ENCODE measurements at regions not wholly inside any gene's neighbourhood (a gene's known extent, or its start where the extent isn't known, plus 50 kb on each side); places are given as distances from the start of the nearest gene placed in this dataset.
"Not testable (repeated sequence)": the region's sequence is repeated elsewhere in the genome, so short reads cannot be mapped to it uniquely, and the experiment has no call there.

DNA sequence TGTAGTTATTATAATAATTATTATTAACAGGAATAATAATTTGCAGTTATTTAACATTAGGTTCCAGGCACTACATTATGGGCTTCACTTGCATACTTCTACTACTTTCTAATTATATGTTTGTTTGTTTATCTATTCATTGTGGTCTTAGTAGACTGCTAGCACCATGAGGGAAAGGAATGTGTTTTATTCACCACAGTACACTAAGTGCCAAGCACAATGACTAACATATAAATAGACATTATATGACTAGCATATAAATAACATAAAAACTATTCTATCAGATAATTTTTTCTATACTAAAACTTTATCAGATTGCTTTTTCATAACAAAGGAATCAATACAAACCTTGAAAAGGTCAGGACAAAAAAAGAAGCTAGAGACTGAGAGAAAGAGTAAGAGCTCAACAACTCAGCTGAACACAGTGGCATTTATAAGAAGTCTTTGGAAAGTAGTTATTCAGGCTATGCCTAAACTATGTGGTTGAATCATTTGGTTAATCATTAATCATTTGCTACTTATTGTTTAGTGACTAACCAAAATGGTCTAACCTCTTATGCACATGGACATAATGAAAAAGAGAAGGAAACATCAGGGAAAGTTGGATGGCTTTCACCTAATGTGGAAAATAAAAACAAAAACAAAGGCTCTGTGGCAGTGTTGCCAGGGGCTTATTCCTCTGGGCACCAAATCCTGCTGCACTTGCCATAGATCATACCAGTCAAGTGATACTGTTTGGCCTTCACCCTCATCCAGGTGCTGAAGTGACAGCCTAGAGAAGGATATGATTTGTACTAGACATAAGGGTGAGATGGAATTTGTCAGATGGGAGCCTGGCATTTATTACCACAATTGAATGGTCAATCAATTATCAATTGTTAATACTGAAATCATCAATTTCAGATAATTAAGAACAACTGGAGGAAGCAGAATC is 174.9 kb downstream of the ETAA1 start:
- DNase-seq (ENCODE audit: low read depth) = no peak

DNA sequence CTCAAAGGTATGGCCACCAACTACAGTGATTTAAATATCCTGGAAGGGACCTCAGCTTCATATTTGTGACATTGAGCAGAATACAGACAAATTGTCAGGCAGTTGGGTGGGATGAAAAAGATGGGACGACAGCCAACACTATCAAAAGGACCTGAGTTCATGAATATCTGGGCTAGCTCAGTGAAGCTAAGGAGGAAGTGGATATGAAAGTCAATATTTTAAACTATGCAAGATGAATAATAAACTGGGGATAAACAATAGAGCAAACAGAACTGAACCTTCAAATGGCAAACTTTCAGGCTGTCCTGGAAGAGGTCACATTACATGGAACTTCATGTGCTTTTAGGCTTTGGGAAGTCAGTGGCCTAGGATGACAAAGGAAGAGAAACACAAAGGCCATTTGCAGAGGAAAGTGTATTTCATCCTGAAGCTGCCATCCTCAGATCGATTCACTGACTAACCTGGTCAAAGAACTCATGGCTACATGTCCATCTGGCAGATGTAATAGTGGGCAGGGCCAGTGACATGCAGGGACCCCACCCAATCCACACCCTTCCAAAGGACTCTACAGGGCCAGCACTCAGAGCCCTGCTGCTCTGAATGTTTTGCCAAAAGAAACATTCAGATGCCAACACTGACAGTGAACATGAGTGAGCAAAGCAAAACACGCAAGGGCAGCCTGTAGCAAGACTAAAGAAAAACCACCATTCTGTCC is 175.7 kb downstream of the ETAA1 start:
- DNase-seq (ENCODE audit: low read depth) = peak; percentile 26

DNA sequence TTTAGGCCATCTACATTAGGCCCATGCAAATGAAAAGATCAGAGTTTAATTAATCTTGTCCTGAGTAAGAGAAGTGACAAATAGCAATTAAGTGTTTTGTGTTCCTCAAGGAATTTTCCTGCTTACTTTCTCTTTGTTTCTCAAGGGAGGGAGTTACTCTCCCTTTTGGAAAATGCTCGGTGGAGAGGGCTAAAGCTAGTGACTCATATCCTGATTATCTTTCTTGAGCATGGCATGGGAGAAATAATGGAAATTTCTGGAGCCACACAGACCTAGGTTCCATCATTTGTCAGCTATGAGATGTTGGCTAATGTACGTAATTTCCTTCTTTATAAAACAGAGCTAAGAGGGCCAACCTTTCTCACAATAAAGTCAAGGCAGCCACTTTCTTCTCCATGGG is 177.1 kb downstream of the ETAA1 start:
- DNase-seq (ENCODE audit: low read depth) = no peak

DNA sequence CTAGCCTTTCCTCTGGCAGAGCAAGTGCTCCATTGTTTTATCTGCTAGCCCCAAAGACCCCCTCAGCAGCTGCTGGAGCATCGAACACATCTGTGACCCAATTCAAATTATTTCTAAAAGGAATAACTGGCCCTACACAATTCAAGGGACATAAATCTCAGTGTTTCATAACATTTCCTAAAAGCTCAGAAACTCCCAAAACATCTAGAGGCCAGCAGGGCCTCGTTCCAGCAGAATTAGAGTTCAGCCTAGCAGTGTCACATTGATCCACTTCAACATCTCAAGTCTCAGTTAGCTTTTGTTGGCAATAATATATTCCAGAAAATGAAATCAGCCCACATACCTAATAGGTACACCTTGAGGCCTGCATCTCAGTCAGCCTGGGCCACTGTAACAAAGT is 179.1 kb downstream of the ETAA1 start:
- DNase-seq (ENCODE audit: low read depth) = no peak

DNA sequence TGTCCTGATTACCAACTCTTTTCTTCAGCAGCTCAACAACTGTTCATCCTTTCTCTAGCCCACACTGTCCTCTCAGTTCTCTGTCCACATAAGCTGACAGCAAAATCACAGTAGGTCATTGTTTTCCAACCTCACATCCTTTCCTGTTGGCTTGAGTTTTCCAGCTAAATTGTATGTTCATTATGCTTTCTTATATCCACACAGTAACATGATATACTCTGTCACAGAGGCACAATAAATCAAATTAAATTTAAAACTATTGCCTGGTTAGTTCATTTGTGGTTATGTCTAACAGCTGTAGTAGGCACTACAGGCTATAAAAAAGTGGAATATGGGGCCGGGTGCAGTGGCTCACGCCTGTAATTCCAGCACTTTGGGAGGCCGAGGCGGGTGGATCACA is 179.9 kb downstream of the ETAA1 start:
- no peak for DNase-seq (ENCODE audit: low read depth)

DNA sequence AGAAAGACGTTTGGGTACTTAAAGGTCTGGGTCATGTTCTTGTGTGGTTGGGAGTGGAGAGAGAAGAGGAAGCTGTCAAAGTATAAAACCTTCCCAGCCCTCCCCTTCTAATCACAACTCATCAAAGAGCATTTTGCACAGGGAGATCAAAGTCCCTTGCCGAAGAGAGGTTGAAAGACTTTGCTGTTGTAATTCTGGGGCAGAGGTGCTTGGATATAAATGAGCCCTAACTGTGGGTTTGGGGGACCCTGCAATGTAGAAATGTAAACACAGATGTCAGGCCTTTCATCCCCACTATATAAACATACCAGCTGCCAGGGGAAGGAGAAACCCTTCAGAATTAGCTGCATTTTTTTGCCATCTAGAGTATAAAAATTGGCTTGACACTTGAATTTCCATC is 182.1 kb downstream of the ETAA1 start:
- DNase-seq (ENCODE audit: low read depth) = no peak

DNA sequence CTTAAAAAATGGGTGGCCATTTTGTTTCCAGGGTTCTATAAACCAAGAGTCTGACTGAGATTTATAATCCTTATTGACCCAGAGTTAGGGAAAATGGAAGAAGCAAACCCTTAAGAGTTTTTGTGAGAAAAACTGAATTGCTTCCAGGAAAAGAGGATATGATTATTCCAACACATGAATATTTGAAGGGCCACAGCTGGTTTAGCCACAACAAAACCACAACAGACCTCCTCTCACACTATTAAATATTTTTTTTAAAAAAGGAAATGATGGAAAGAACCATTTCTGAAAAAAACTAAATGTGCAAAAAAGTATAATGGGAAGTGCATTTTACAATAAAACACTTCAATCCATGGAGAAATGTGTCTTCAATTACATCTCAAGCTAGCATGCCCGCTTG is 182.7 kb downstream of the ETAA1 start:
- DNase-seq (ENCODE audit: low read depth) = no peak

DNA sequence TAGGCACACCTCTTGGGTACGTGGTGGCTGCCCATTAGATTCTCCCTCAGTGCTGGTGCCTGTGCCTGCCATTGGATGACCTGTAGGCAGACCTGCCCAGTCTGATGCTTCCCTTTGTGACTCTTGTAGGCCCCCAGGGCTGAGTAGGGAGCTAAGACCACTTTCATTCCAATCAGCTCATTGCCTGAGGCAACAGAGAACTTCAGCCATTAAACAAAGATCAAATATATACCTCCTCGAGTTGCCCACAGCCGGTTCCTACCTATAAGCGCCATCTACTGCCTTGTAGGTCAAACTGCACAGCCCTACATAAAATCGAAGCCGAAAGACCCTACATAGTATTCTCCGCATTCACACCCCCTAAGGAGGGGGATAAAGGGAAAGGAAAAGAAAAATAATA is 184.6 kb downstream of the ETAA1 start:
- DNase-seq (ENCODE audit: low read depth) = no peak

DNA sequence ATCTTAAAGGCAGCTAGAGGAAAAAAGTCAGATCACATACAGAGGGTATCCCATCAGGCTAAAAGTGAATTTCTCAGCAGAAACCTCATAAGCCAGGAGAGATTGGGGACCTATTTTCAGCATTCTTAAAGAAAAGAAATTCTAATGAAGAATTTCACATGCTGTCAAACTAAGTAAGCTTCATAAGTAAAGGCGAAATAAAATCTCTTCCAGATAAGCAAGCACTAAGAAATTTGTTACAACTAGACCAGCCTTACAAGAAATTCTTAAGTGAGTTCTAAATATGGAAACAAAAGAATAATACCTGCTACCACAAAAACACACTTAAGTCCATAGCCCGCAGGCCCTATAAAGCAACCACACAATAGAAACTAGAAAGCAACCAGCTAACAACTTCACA is 186.1 kb downstream of the ETAA1 start:
- DNase-seq (ENCODE audit: low read depth) = no peak

DNA sequence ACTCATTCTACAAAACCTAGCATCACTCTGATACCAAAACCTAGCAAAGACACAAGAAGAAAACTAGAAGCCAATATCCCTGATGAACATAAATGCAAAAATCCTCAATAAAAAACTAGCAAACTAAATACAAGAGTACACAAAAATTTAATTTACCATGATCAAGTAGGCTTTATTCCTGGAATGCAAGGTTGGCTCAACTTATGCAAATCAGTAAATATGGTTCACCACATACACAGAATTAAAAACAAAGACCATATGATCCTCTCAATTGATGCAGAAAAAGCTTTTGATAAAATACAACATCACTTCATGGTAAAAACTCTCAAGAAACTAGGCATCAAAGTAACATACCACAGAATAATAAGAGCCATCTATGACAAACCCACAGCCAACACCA is 188.3 kb downstream of the ETAA1 start:
- no peak for DNase-seq (ENCODE audit: low read depth)

DNA sequence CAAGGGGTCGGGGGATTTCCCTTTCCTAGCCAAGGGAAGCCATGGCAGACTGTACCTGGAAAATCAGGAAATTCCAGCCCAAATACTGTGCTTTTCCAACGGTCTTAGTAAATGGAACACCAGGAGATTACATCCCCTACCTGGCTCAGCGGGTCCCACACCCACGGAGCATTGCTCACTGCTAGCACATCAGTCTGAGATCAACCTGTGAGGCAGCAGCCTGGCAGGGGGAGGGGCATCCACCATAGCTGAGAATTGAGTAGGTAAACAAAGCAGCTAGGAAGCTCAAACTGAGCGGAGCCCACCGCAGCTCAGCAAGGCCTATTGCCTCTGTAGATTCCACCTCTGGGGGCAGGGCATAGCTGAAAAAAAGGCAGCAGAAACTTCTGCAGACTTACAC is 192.0 kb downstream of the ETAA1 start:
- not testable (repeated sequence) for DNase-seq (ENCODE audit: low read depth)

DNA sequence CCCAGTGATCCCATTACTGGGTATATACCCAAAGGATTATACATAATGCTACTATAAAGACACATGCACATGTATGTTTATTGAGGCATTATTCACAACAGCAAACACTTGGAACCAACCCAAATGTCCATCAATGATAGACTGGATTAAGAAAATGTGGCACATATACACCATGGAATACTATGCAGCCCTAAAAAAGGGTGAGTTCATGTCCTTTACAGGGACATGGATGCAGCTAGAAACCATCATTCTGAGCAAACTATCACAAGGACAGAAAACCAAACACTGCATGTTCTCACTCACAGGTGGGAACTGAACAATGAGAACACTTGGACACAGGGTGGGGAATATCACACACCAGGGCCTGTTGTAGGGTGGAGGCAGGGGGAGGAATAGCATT is 197.4 kb downstream of the ETAA1 start:
- DNase-seq (ENCODE audit: low read depth) = not testable (repeated sequence)

DNA sequence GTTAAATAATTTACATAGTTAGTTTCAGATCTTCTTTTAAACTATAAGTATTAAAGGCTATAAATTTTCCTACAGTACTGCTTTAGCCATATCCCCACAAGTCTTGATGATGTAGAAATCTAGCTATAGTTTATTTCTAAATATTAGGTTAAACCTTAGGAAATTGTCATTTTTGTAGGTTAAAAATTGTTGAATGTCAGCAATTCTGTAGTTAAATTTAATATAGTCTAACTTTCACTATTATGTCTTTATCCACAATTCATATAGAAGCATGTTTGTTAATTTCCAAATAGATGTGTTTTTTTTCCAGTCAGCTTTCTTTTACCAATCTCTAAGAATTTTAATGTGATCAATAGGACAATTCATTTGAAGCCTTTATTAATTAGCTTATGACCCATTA is 199.7 kb downstream of the ETAA1 start:
- DNase-seq (ENCODE audit: low read depth) = no peak

DNA sequence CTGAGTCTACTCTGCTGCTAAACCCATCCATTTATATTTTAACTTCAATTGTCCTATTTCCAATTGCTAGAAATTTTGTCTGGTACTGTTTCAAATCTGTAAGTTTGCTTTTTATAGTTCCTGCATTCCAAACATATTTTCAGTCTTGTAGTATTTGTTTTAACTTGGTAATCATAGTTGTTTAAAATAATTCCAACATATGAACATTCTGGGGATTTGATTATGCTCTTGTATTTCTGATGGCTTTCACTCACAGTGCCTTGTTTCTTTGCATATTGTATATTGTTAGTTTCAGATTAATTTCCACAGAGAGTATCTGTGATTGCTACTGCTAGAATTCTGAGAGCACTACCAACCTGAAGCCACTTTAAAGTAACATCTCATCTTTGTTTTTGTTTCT is 202.4 kb downstream of the ETAA1 start:
- DNase-seq (ENCODE audit: low read depth) = no peak

DNA sequence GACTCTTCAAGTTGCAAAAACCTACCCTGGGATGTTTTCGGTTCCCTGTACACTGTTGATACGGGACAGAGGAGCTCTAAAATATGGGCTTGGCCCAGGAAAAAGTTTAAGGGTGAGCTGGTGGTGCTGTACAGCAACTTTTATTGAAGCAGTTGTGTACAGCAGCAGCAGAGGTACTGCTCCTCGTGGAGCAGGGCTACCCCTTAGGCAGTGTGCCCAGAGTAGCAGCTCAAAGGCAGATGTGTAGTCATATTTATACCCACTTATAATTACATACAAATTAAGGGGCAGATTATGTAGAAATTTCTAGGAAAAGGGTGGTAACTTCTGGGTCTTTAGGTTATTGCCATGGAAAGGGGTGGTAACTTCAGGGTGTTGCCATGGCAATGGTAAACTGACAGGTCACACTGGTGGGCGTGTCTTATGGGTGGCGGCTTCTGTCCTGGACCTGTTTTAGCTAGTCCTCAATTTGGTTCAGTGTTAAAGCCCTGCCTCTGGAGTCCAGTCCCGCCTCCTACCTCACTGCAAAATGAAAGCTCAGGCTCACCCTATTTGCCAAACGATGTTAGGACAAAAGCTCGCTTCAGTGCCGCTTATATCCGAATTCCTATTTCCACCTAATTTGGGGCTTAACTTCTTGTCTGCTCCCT is 203.2 kb downstream of the ETAA1 start:
- DNase-seq (ENCODE audit: low read depth) = no peak

DNA sequence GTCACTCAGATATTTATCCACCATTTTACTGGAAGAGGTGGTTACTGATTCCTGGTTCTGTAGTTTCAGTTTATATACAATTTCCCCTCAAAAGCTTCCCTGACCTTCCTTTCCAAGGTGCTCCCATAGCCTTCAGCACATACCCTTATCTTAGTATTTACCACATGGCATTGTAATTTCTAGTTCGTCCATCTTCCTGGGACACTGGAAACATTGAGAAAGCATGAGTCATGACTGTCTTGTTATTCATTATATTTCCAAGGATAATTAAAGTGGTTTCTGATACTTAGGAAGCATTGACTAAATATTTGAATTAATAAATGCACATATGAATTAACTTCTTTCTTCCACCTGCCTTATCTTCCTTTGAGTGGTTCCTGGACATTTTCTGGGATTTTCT is 203.8 kb downstream of the ETAA1 start:
- DNase-seq (ENCODE audit: low read depth) = no peak

DNA sequence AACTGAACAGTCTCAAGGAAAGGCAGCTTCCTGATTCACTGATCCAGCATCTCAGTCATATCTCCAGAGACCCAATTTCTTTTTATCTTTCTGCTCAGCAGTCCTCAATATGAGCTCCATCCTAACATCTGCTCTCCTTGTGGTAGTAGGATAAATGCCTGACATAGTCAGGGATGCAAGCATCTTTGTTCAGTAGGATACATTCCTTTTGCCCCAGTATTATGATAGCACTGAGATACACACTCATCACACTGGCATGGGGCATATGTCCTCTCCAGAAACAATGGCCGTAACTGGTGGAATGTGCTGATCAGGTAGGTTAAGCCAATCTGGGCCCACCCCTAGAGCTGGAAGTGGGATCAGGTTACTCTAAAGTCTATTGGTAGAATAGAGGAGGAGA is 207.2 kb downstream of the ETAA1 start:
- DNase-seq (ENCODE audit: low read depth) = no peak

DNA sequence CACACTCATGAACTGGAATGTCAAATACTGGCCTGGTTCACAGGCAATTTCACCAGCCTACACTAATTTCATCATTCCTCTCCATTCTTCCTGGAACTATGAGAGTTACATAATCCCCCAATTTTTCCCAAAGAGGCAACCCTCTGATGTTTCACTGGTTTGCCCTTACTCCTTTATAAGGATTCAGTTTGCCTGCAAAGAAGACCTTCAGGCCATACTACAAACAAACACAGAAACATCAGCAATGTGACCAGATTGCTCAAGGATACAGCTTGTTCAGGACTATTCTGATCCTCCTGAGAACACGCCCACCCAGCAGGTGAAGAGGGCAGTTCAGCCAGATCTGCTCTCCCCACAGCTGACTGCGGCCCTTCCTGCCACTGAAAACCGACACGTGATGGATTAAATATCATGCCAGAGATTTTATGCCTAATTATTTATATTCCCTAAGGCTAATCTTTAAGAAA is 215.5 kb downstream of the ETAA1 start:
- DNase-seq (ENCODE audit: low read depth) = no peak

DNA sequence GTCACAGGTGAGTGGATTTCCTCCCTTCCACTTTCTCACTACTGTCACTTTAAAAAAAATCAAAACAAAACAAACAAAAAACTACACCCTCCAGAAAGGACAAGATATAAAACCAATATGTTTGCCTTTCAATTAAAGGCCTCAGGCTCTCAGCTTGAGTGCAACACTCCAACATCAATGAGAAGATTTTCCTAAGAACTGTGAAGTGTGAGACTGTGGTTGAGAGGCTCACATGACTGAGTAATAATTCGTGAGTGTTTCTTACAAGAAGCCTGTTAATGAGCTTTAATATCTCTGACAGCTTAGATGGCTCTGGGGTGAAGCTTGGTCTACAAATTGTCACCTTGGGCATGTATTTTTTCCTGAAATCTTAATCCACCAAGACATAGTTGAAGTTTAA is 216.1 kb downstream of the ETAA1 start:
- no peak for DNase-seq (ENCODE audit: low read depth)

DNA sequence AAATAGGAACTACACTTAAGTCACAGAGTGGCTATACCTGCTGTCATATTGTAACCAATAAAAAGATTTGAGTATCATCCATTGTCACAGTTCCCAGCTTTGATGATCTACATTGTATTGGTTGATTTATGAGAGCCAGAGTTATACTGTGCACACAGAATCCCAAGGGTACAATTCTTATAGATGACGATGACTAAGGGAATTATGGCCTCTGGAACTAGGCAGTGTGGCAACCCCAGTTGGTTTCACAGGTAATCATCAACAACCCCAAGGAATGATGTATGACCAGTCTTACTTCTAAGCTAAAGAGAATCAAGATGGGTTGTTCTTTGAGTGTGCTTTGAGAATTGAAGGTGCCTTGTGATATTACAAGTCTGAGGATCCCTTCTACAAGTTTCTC is 217.3 kb downstream of the ETAA1 start:
- DNase-seq (ENCODE audit: low read depth) = no peak

DNA sequence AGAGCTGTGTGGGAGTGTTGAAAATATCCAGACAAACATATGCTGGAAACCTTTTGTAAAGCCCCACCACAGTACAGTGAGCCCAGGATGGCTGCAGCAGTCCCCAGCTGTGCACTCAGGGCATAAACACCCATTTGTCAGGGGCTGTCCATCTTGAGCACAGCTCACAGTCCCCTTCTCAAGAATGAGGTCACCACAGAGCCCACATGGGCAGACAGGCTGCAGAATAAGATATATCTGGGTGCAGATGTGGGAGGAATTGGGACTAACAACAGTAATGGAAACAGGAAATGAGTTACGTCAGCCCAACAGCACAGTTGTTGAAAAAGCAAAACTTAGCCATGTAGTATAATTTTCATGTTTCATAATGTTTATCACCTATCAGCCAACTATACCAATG is 219.6 kb downstream of the ETAA1 start:
- no peak for DNase-seq (ENCODE audit: low read depth)

DNA sequence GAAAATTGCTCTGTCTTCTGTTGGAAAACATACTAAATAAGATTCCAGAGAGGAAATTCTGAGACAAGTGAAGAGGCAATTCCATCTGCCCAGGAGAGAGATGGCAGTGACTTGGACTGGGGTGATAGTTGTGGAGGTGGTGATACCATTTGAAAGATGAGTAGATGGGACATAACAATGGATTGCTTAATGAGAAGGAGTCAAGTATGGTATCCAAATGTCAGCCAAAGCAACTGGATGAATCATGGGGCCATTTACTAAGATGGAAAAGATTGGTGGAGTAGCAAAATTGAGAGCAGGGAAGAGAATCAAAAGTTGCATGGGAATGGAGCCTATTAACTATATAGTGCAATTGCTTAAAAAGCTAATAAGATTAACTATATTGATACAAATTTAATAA is 222.1 kb downstream of the ETAA1 start:
- DNase-seq (ENCODE audit: low read depth) = no peak

DNA sequence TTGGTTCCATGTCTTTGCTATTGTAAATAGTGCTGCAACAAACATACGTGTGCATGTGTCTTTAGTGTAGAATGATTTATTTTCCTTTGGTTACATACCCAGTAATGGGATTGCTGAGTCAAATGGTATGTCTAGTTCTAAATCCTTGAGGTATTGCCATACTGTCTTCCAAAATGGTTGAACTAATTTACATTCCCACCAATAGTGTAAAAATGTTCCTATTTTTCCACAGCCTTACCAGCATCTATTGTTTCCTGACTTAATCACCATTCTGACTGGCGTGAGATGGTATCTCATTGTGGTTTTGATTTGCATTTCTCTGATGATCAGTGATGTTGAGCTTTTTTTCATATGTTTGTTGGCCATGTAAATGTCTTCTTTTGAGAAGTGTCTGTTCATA is 226.6 kb downstream of the ETAA1 start:
- DNase-seq (ENCODE audit: low read depth) = not testable (repeated sequence)
